ENCODE measurements at regions not wholly inside any gene's neighbourhood (a gene's known extent, or its start where the extent isn't known, plus 50 kb on each side); places are given as distances from the start of the nearest gene placed in this dataset.

GRCh38 chr1:118396829-118397495 is 211.9 kb upstream of the SPAG17 start:
- no peaks in the 10 kb centered on the region for H3K36me3 ChIP-seq (ENCODE audit: insufficient read depth, low read length)
- H3K9ac ChIP-seq (ENCODE audit: low read depth, low read length, poor library complexity, severe bottlenecking), result no peak overlapping the region
- no peaks in the 10 kb centered on the region for H3K79me2 ChIP-seq (ENCODE audit: insufficient read depth, low read length)
- H3K4me1 ChIP-seq (ENCODE audit: insufficient read depth, low read length, poor library complexity, severe bottlenecking), result no peaks in the 10 kb centered on the region
- H3F3A ChIP-seq (ENCODE audit: low read depth), result no peaks in the 10 kb centered on the region
- no peak for TF ChIP-seq CTCF (conservative IDR thresholded peaks at IDR 0.05; ENCODE audit: low read length)
- TF ChIP-seq EZH2phosphoT487 (IDR thresholded peaks at IDR 0.05; ENCODE audit: borderline replicate concordance), result no peak
- no peak overlapping the region for H3K4me3 ChIP-seq (ENCODE audit: low read length, poor library complexity, severe bottlenecking)
- H3K9me2 ChIP-seq (replicated peaks; ENCODE audit: low read depth, low read length), result no peaks in the 10 kb centered on the region
- H3K4me2 ChIP-seq (ENCODE audit: low read depth, low read length, poor library complexity, severe bottlenecking), result no peak overlapping the region
- no peak overlapping the region for H2AFZ ChIP-seq (ENCODE audit: low read length)
- H4K20me1 ChIP-seq (ENCODE audit: insufficient read depth, low read length, poor library complexity, severe bottlenecking), result no peaks in the 10 kb centered on the region
- H3K9me3 ChIP-seq (ENCODE audit: insufficient read depth, low read depth, low read length), result no peaks in the 10 kb centered on the region
- H3K27me3 ChIP-seq (ENCODE audit: insufficient read depth, low read length, poor library complexity, severe bottlenecking), result no peaks in the 10 kb centered on the region

GRCh38 chr1:118396279-118396678 is 211.3 kb upstream of the SPAG17 start:
- Histone ChIP-seq H3K4me3 (ENCODE audit: low read length, poor library complexity, severe bottlenecking) (no peak overlapping the region), H3K9me3 (ENCODE audit: insufficient read depth, low read depth, low read length) (no peaks in the 10 kb centered on the region), H3K4me1 (ENCODE audit: insufficient read depth, low read length, poor library complexity, severe bottlenecking) (no peaks in the 10 kb centered on the region), H2AFZ (ENCODE audit: low read length) (no peak overlapping the region), H3K36me3 (ENCODE audit: insufficient read depth, low read length) (no peaks in the 10 kb centered on the region), H3K9ac (ENCODE audit: low read depth, low read length, poor library complexity, severe bottlenecking) (no peak overlapping the region), H4K20me1 (ENCODE audit: insufficient read depth, low read length, poor library complexity, severe bottlenecking) (no peaks in the 10 kb centered on the region), H3F3A (ENCODE audit: low read depth) (no peaks in the 10 kb centered on the region), H3K9me2 (replicated peaks; ENCODE audit: low read depth, low read length) (no peaks in the 10 kb centered on the region), H3K4me2 (ENCODE audit: low read depth, low read length, poor library complexity, severe bottlenecking) (no peak overlapping the region), H3K79me2 (ENCODE audit: insufficient read depth, low read length) (no peaks in the 10 kb centered on the region), H3K27me3 (ENCODE audit: insufficient read depth, low read length, poor library complexity, severe bottlenecking) (no peaks in the 10 kb centered on the region)
- TF ChIP-seq CTCF (conservative IDR thresholded peaks at IDR 0.05; ENCODE audit: low read length), result no peak
- TF ChIP-seq EZH2phosphoT487 (IDR thresholded peaks at IDR 0.05; ENCODE audit: borderline replicate concordance), result no peak

- Histone ChIP-seq H3K79me2 (ENCODE audit: insufficient read depth, low read length) (no peaks in the 10 kb centered on the region), H2AFZ (ENCODE audit: low read length) (no peak overlapping the region), H3K9ac (ENCODE audit: low read depth, low read length, poor library complexity, severe bottlenecking) (no peak overlapping the region), H3K4me2 (ENCODE audit: low read depth, low read length, poor library complexity, severe bottlenecking) (no peak overlapping the region), H3K36me3 (ENCODE audit: insufficient read depth, low read length) (no peaks in the 10 kb centered on the region), H4K20me1 (ENCODE audit: insufficient read depth, low read length, poor library complexity, severe bottlenecking) (no peaks in the 10 kb centered on the region), H3K9me2 (replicated peaks; ENCODE audit: low read depth, low read length) (no peaks in the 10 kb centered on the region), H3K4me1 (ENCODE audit: insufficient read depth, low read length, poor library complexity, severe bottlenecking) (no peaks in the 10 kb centered on the region), H3K4me3 (ENCODE audit: low read length, poor library complexity, severe bottlenecking) (no peak overlapping the region), H3K9me3 (ENCODE audit: insufficient read depth, low read depth, low read length) (no peaks in the 10 kb centered on the region), H3F3A (ENCODE audit: low read depth) (no peaks in the 10 kb centered on the region), H3K27me3 (ENCODE audit: insufficient read depth, low read length, poor library complexity, severe bottlenecking) (no peaks in the 10 kb centered on the region)
- TF ChIP-seq EZH2phosphoT487 (IDR thresholded peaks at IDR 0.05; ENCODE audit: borderline replicate concordance) (no peak), CTCF (conservative IDR thresholded peaks at IDR 0.05; ENCODE audit: low read length) (no peak)
Observed at GRCh38 chr1:118395430-118395991, 210.5 kb upstream of the SPAG17 start.

Data from Loucy (cell line).